GM23338 (cell line): ENCODE measurements at regions not wholly inside any gene's neighbourhood (a gene's known extent, or its start where the extent isn't known, plus 50 kb on each side); places are given as distances from the start of the nearest gene placed in this dataset.

Source experiments
- ATAC-seq: fragments of 200-7000 bp; cut with Tn5 transposase; 3 replicates; pipeline ENCODE4 v1.9.1; 2020
- DNase-seq: peaks from one replicate; pipeline ENCODE4 v3.0.0-alpha.2; 2015; ENCODE audit warnings: low spot score
- H2AFZ ChIP-seq: fragments of 200-600 bp; sonication (generic); 2 replicates; pipeline ENCODE4 v1.8.0; 2016; ENCODE audit warnings: antibody characterized with exemption, mild to moderate bottlenecking, moderate library complexity
- H3F3A ChIP-seq: fragments of 200-600 bp; sonication (generic); replicated peaks from 2 replicates; pipeline ENCODE4 v1.8.0; 2017; ENCODE audit warnings: antibody characterized with exemption, mixed run types, low read depth
- H3K27ac ChIP-seq: fragments of 200-600 bp; sonication (generic); 2 replicates; pipeline ENCODE4 v1.6.1; 2016; ENCODE audit warnings: low read depth
- H3K27me3 ChIP-seq: fragments of 200-600 bp; sonication (generic); 2 replicates; pipeline ENCODE4 v1.8.0; 2016; ENCODE audit warnings: mild to moderate bottlenecking, mixed run types, moderate library complexity; ENCODE audit not compliant: insufficient read depth
- H3K36me3 ChIP-seq: fragments of 200-600 bp; sonication (generic); 2 replicates; pipeline ENCODE4 v1.8.0; 2016; ENCODE audit warnings: mild to moderate bottlenecking; ENCODE audit not compliant: insufficient read depth
- H3K4me1 ChIP-seq: fragments of 200-600 bp; sonication (generic); 2 replicates; pipeline ENCODE4 v1.8.0; 2016; ENCODE audit warnings: mild to moderate bottlenecking, moderate library complexity; ENCODE audit not compliant: insufficient read depth
- H3K4me2 ChIP-seq: fragments of 200-600 bp; sonication (generic); 2 replicates; pipeline ENCODE4 v1.7.1; 2017; ENCODE audit warnings: mixed run types
- H3K4me3 ChIP-seq: fragments of 200-600 bp; sonication (generic); 2 replicates; pipeline ENCODE4 v1.6.1; 2016; ENCODE audit warnings: mixed run types
- H3K79me2 ChIP-seq: fragments of 200-600 bp; sonication (generic); replicated peaks from 2 replicates; pipeline ENCODE4 v1.8.0; 2017; ENCODE audit warnings: mild to moderate bottlenecking; ENCODE audit not compliant: insufficient read depth
- H3K9me2 ChIP-seq: fragments of 200-600 bp; sonication (generic); 2 replicates; pipeline ENCODE4 v1.8.0; 2017; ENCODE audit not compliant: insufficient read depth
- H4K20me1 ChIP-seq: fragments of 200-600 bp; sonication (generic); replicated peaks from 2 replicates; pipeline ENCODE4 v1.8.0; 2017; ENCODE audit warnings: mild to moderate bottlenecking; ENCODE audit not compliant: insufficient read depth
- H3K27ac Mint-ChIP-seq: 2 replicates; pipeline ENCODE4 v1.8.0; 2020; ENCODE audit warnings: inconsistent platforms, mild to moderate bottlenecking, moderate library complexity, mixed read lengths
- H3K27me3 Mint-ChIP-seq: 3 replicates; pipeline ENCODE4 v1.8.0; 2022; ENCODE audit warnings: low read depth, mild to moderate bottlenecking, moderate library complexity, mixed read lengths, inconsistent platforms; ENCODE audit not compliant: insufficient read depth, poor library complexity
- H3K36me3 Mint-ChIP-seq: 3 replicates; pipeline ENCODE4 v1.8.0; 2021; ENCODE audit warnings: low read depth, mild to moderate bottlenecking, inconsistent platforms, moderate library complexity, mixed read lengths
- H3K4me1 Mint-ChIP-seq: 3 replicates; pipeline ENCODE4 v1.8.0; 2020; ENCODE audit warnings: mild to moderate bottlenecking, inconsistent platforms, mixed read lengths
- H3K4me3 Mint-ChIP-seq: 3 replicates; pipeline ENCODE4 v1.8.0; 2021; ENCODE audit warnings: moderate library complexity, mild to moderate bottlenecking, inconsistent platforms, mixed read lengths
- H3K9me3 Mint-ChIP-seq: 3 replicates; pipeline ENCODE4 v1.8.0; 2020; ENCODE audit warnings: moderate library complexity, mild to moderate bottlenecking, inconsistent platforms, mixed read lengths
- CREB1 ChIP-seq: fragments of 250-450 bp; sonication (Bioruptor Pico); IDR thresholded peaks from 2 replicates; pipeline ENCODE4 v1.5.0; 2020; ENCODE audit warnings: low read depth, mild to moderate bottlenecking, moderate library complexity
- EZH2 ChIP-seq: fragments of 200-600 bp; sonication (generic); IDR thresholded peaks from one replicate; pipeline ENCODE4 v1.8.0; 2017; ENCODE audit warnings: antibody characterized with exemption, mild to moderate bottlenecking, low read depth; ENCODE audit not compliant: unreplicated experiment
- EZH2phosphoT487 ChIP-seq: fragments of 200-600 bp; sonication (generic); IDR thresholded peaks from one replicate; pipeline ENCODE4 v1.8.1; 2018; ENCODE audit warnings: antibody characterized with exemption; ENCODE audit not compliant: unreplicated experiment
- JUNB ChIP-seq: IDR thresholded peaks from one replicate; pipeline ENCODE4 v1.6.1; 2016; ENCODE audit warnings: antibody characterized with exemption; ENCODE audit not compliant: unreplicated experiment
- NANOG ChIP-seq: IDR thresholded peaks from 2 replicates; pipeline ENCODE4 v1.6.1; 2016; ENCODE audit warnings: antibody characterized with exemption, borderline replicate concordance
- POLR2AphosphoS5 ChIP-seq: IDR thresholded peaks from 2 replicates; pipeline ENCODE4 v1.6.1; 2016; ENCODE audit warnings: antibody characterized with exemption, low read depth
- STAT1 ChIP-seq: IDR thresholded peaks from one replicate; pipeline ENCODE4 v1.6.1; 2016; ENCODE audit warnings: antibody characterized with exemption; ENCODE audit not compliant: unreplicated experiment
- ZNF114 ChIP-seq: fragments of 250-450 bp; sonication (Bioruptor Pico); IDR thresholded peaks from 2 replicates; pipeline ENCODE4 v1.5.0; 2020; ENCODE audit warnings: mild to moderate bottlenecking, moderate library complexity
- ZNF331 ChIP-seq: fragments of 250-450 bp; sonication (Bioruptor Pico); IDR thresholded peaks from 2 replicates; pipeline ENCODE4 v1.5.0; 2020; ENCODE audit warnings: low read depth, mild to moderate bottlenecking, moderate library complexity
- TF ChIP-seq, protein P1 (sequence below): fragments of 250-450 bp; sonication (Bioruptor Pico); IDR thresholded peaks from 2 replicates; pipeline ENCODE4 v1.5.0; 2020; ENCODE audit warnings: mild to moderate bottlenecking, moderate library complexity
- TF ChIP-seq, protein P2 (sequence below): IDR thresholded peaks from 2 replicates; pipeline ENCODE4 v1.6.1; 2016; ENCODE audit warnings: antibody characterized with exemption
- TF ChIP-seq, protein P3 (sequence below), 2 experiments: fragments of 200-600 bp in 1 of 2; sonication (generic) in 1 of 2; conservative IDR thresholded peaks; 2 replicates each; pipeline versions ENCODE4 v1.5.1 to v1.6.1; 2016 to 2017; ENCODE audit warnings: antibody characterized with exemption in 2 of 2, low read depth in 2 of 2, mild to moderate bottlenecking in 2 of 2, moderate library complexity in 1 of 2

DNA sequence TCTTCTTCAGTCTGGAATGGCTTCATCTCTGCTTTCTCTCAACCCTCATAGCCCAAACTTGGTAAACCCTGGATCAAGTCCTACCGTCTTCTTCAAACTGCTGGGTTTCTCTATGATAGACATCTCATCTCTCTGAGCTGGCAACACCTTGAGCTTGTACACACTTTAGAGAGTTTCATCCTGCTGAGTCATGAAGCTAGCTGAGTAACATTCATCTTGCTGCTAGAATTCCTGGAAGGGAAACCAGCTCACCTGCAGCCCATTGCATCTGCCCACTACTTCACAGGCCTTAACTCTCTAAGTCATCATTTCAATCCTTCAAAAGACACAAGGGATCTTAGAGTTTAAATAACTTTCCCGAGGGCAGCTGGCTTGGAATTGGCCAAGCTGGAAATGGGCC lies 175.5 kb upstream of the RORA start (continued):
- TF ChIP-seq, protein P1, sequence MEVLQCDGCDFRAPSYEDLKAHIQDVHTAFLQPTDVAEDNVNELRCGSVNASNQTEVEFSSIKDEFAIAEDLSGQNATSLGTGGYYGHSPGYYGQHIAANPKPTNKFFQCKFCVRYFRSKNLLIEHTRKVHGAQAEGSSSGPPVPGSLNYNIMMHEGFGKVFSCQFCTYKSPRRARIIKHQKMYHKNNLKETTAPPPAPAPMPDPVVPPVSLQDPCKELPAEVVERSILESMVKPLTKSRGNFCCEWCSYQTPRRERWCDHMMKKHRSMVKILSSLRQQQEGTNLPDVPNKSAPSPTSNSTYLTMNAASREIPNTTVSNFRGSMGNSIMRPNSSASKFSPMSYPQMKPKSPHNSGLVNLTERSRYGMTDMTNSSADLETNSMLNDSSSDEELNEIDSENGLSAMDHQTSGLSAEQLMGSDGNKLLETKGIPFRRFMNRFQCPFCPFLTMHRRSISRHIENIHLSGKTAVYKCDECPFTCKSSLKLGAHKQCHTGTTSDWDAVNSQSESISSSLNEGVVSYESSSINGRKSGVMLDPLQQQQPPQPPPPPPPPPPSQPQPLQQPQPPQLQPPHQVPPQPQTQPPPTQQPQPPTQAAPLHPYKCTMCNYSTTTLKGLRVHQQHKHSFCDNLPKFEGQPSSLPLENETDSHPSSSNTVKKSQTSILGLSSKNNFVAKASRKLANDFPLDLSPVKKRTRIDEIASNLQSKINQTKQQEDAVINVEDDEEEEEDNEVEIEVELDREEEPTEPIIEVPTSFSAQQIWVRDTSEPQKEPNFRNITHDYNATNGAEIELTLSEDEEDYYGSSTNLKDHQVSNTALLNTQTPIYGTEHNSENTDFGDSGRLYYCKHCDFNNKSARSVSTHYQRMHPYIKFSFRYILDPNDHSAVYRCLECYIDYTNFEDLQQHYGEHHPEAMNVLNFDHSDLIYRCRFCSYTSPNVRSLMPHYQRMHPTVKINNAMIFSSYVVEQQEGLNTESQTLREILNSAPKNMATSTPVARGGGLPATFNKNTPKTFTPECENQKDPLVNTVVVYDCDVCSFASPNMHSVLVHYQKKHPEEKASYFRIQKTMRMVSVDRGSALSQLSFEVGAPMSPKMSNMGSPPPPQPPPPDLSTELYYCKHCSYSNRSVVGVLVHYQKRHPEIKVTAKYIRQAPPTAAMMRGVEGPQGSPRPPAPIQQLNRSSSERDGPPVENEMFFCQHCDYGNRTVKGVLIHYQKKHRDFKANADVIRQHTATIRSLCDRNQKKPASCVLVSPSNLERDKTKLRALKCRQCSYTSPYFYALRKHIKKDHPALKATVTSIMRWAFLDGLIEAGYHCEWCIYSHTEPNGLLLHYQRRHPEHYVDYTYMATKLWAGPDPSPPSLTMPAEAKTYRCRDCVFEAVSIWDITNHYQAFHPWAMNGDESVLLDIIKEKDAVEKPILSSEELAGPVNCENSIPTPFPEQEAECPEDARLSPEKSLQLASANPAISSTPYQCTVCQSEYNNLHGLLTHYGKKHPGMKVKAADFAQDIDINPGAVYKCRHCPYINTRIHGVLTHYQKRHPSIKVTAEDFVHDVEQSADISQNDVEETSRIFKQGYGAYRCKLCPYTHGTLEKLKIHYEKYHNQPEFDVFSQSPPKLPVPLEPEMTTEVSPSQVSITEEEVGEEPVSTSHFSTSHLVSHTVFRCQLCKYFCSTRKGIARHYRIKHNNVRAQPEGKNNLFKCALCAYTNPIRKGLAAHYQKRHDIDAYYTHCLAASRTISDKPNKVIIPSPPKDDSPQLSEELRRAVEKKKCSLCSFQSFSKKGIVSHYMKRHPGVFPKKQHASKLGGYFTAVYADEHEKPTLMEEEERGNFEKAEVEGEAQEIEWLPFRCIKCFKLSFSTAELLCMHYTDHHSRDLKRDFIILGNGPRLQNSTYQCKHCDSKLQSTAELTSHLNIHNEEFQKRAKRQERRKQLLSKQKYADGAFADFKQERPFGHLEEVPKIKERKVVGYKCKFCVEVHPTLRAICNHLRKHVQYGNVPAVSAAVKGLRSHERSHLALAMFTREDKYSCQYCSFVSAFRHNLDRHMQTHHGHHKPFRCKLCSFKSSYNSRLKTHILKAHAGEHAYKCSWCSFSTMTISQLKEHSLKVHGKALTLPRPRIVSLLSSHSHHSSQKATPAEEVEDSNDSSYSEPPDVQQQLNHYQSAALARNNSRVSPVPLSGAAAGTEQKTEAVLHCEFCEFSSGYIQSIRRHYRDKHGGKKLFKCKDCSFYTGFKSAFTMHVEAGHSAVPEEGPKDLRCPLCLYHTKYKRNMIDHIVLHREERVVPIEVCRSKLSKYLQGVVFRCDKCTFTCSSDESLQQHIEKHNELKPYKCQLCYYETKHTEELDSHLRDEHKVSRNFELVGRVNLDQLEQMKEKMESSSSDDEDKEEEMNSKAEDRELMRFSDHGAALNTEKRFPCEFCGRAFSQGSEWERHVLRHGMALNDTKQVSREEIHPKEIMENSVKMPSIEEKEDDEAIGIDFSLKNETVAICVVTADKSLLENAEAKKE (CRISPR knock-in tag) = no peak
- TF ChIP-seq, protein P2, sequence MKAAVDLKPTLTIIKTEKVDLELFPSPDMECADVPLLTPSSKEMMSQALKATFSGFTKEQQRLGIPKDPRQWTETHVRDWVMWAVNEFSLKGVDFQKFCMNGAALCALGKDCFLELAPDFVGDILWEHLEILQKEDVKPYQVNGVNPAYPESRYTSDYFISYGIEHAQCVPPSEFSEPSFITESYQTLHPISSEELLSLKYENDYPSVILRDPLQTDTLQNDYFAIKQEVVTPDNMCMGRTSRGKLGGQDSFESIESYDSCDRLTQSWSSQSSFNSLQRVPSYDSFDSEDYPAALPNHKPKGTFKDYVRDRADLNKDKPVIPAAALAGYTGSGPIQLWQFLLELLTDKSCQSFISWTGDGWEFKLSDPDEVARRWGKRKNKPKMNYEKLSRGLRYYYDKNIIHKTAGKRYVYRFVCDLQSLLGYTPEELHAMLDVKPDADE = no peak
- TF ChIP-seq NANOG (no peak), CREB1 (no peak), STAT1 (no peak), ZNF114 (CRISPR knock-in tag) (no peak), EZH2phosphoT487 (no peak), EZH2 (no peak)

DNA sequence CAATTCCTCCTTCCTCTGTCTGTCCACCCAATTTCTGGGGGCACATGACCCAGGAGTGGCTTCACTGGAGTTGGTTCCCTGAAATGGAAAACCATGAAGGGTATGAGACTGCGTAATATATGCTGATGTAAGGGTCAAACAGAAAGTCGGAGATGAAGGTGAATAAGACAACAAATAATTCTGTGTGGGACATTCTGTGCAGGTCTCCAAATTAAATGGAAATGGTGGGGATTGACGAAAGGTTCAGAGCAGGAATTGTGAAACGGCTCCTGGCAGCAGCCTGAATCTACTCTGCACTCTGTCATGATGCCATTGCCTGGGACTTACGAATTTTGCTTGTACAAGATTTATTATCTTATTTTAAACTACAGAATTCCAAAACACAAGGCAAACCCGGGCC lies 174.8 kb upstream of the RORA start:
- Histone ChIP-seq H4K20me1 (no peaks in the 10 kb centered on the region), H3K9me2 (peaks cover 5% of the 10 kb centered on the region; the same call in 1 of the 2 replicates), H3K4me3 (no peak overlapping the region), H3K79me2 (no peaks in the 10 kb centered on the region), H3K36me3 (no peaks in the 10 kb centered on the region), H3K4me1 (no peaks in the 10 kb centered on the region), H3K27ac (no peak overlapping the region), H3K4me2 (no peak overlapping the region), H3F3A (no peaks in the 10 kb centered on the region), H2AFZ (no peak overlapping the region), H3K27me3 (no peaks in the 10 kb centered on the region)
- Mint-ChIP-seq H3K36me3 (no peaks in the 10 kb centered on the region), H3K27ac (no peak overlapping the region), H3K27me3 (no peaks in the 10 kb centered on the region), H3K4me1 (no peaks in the 10 kb centered on the region), H3K4me3 (no peak overlapping the region), H3K9me3 (no peaks in the 10 kb centered on the region)
- DNase-seq (no peak), ATAC-seq (no peak)
- TF ChIP-seq ZNF114 (CRISPR knock-in tag) (no peak), NANOG (no peak), CREB1 (no peak), POLR2AphosphoS5 (no peak), JUNB (no peak), EZH2phosphoT487 (no peak), ZNF331 (CRISPR knock-in tag) (no peak)
- TF ChIP-seq, protein P3, sequence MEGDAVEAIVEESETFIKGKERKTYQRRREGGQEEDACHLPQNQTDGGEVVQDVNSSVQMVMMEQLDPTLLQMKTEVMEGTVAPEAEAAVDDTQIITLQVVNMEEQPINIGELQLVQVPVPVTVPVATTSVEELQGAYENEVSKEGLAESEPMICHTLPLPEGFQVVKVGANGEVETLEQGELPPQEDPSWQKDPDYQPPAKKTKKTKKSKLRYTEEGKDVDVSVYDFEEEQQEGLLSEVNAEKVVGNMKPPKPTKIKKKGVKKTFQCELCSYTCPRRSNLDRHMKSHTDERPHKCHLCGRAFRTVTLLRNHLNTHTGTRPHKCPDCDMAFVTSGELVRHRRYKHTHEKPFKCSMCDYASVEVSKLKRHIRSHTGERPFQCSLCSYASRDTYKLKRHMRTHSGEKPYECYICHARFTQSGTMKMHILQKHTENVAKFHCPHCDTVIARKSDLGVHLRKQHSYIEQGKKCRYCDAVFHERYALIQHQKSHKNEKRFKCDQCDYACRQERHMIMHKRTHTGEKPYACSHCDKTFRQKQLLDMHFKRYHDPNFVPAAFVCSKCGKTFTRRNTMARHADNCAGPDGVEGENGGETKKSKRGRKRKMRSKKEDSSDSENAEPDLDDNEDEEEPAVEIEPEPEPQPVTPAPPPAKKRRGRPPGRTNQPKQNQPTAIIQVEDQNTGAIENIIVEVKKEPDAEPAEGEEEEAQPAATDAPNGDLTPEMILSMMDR (conservative IDR thresholded peaks at IDR 0.05; ENCODE audit: low read depth in 2 of 2) = no peak
